ENCODE measurements at regions not wholly inside any gene's neighbourhood (a gene's known extent, or its start where the extent isn't known, plus 50 kb on each side); places are given as distances from the start of the nearest gene placed in this dataset.
A peak's percentile ranks its signal among the peaks of the same experiment; 100 is the strongest.

DNA sequence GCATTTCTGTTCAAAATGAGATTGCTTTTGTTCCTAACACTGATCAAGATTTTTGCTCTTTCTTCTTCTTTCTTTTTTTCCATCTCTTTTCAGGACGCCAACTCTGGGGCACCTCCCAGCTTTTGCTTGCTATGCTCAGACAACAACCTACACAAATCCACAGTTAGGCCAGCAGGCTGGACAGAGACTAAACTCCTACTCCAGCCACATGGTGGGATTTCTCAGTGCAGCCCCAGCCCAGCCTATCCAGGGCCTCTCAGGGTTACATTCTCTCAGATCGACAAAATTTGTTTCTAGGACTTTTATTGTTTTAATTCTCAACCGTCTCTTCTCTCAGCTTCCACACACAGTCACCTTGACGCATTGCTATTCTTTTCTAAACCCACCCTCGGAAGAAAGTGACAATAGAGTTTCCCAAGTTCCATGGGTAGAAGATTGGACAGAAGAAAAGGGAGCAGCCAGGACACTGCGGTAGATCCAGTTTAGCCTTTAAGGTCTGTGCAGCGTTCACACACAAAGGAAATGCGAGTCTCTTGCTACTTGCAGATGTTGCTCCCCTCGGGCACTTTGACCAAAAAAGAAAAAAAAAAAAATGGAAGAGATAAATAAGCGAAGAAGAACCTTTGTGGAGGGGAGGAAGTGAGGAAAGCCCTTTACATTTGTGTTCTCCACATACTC is 588.6 kb upstream of the GRAMD2B start:
- TF ChIP-seq, protein P1, sequence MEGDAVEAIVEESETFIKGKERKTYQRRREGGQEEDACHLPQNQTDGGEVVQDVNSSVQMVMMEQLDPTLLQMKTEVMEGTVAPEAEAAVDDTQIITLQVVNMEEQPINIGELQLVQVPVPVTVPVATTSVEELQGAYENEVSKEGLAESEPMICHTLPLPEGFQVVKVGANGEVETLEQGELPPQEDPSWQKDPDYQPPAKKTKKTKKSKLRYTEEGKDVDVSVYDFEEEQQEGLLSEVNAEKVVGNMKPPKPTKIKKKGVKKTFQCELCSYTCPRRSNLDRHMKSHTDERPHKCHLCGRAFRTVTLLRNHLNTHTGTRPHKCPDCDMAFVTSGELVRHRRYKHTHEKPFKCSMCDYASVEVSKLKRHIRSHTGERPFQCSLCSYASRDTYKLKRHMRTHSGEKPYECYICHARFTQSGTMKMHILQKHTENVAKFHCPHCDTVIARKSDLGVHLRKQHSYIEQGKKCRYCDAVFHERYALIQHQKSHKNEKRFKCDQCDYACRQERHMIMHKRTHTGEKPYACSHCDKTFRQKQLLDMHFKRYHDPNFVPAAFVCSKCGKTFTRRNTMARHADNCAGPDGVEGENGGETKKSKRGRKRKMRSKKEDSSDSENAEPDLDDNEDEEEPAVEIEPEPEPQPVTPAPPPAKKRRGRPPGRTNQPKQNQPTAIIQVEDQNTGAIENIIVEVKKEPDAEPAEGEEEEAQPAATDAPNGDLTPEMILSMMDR (IDR thresholded peaks at IDR 0.05; ENCODE audit: low read depth, low read length) = no peak
- DNase-seq (ENCODE audit: extremely low read depth, low read depth) = no peak

DNA sequence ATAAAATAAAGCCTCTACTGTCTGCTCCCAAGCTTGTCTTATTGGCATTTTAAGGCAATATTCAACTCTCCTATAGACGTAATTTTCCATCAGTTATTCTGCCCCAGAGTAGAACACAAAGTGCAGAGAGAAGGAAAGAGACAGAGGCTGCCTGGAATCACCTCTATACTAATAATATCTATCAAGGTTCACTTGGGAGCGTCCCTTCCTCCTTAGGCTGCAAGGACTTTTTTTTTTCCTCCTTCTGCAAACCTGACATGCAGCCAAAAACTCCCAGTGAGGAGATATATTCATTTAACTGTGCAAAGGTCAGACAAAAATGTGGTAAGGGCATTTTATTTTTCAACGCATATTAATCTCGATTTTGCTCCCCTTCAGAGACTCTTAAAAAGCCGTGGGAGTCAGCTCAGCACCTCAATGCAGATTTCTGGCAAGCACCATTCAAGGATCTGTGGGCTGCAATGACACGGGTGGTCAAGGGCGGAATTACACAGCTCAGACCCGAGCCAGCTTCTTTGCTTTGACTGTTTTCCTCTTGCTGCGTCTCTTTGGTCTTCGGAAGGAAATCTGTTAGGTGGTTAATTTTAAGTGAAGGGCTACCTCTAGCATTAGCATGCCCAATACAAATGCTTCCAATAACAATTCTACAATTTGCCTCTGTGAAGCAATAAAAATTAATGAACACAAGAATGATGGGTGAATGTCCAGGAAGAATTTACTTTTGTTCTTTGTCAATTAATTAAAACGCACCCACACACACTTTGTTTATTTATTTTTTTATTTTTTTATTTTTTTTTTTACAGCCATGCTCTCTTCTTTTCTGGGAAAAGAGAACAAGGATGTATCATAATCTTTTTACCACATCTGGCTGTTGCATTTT is 587.7 kb upstream of the GRAMD2B start:
- DNase-seq (ENCODE audit: extremely low read depth, low read depth) = no peak
- TF ChIP-seq, protein P1 (IDR thresholded peaks at IDR 0.05; ENCODE audit: low read depth, low read length) = peak; percentile 28

DNA sequence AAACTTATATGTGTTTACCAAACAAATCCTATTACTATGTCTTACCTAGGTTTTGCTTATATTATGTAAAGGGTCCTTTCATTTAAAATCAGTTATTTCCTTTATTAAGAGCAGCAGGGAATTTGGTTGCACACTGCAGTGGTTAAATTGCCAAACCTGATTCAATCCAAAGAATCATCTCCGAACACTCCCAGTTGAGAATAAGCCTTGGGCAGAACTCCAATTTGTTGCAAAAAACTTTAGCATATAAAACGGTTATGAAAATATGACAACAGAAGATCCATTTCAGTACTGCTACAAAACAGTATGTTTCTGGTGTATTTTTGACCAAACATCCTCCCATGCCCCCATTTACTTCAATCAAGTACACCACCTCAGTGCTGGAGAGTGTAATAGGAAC is 587.0 kb upstream of the GRAMD2B start:
- TF ChIP-seq, protein P1 (IDR thresholded peaks at IDR 0.05; ENCODE audit: low read depth, low read length) = no peak

DNA sequence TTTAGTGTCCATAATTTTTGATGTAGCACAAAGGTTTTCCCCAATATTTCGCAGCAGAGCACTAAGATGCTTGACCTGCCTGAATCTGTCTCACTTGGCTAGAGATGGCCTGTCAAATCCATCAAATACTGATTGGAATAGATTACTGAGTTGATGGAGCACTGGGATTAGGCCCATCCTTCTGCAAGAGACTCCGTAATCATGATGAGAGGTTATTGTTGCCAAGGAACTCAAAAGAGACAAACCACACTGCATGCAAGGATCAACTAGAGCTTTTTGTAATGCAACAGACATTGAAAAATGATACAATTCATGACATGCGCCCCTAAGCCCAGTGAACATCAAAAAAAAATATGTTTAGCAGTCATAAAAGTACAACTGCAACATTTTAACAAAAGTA is 585.3 kb upstream of the GRAMD2B start:
- TF ChIP-seq, protein P1 (IDR thresholded peaks at IDR 0.05; ENCODE audit: low read depth, low read length) = no peak
- DNase-seq (ENCODE audit: extremely low read depth, low read depth) = no peak

More for the DNA sequence above, 587.0 kb upstream of the GRAMD2B start:
- no peak for DNase-seq (ENCODE audit: extremely low read depth, low read depth)

DNA sequence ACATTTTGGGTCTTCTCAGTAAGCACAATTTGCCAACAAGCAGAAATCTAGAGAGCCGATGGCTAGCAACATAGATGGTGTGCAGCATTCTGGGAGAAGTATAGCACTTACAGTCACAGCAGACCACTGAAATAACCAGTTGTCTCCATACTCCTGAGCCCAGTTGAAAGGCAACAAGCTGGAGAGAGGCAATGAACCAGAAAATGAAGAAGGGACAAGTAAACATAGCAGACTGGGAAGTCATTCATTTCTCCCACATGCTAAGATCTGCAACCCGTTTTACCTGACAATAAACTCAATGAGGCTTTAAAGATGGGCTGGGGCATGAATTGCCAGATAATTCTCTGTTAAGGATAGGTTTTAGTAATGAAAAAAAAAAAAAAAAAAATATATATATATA is 575.6 kb upstream of the GRAMD2B start:
- DNase-seq (ENCODE audit: extremely low read depth, low read depth) = no peak
- TF ChIP-seq, protein P1 (IDR thresholded peaks at IDR 0.05; ENCODE audit: low read depth, low read length) = no peak

DNA sequence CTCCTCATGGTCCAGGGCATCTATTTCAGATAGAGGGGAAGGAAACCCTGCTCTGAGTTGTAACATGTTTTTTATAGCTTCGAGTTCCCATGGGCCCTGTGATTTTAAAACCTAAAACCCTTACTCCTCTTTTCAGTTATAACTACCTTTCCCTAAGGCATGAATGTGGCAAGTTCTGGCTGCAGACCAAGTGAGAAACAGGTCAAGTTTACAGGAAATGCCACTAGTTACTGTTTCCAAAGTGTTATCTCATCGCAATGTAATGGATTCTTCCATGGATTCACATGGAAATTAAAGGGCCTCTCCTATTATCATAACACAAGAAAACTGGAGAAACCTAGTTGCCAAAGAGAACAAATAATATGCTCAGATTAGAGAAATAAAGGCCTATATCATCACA is 574.5 kb upstream of the GRAMD2B start:
- DNase-seq (ENCODE audit: extremely low read depth, low read depth) = no peak
- TF ChIP-seq, protein P1 (IDR thresholded peaks at IDR 0.05; ENCODE audit: low read depth, low read length) = no peak

DNA sequence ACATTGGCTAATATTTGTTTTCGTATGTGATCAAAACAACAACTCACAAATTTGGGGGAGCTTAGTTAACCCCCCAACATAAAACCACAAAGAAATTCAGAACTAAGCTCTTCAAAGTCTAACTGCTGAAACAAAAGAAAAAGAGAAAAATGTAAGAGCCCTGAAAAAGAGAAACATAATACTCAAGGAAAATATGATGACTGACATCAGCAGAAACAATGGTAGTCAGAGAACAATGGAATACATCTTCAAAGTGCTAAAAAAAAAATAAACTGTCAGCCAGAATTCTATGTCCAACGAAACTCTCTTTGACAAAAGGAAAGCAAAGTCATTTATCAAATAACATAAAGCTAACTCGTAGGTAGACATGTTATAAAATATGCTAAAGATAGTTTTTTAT is 566.3 kb upstream of the GRAMD2B start:
- TF ChIP-seq, protein P1 (IDR thresholded peaks at IDR 0.05; ENCODE audit: low read depth, low read length) = no peak

More for the DNA sequence above, 566.3 kb upstream of the GRAMD2B start:
- no peak for DNase-seq (ENCODE audit: extremely low read depth, low read depth)

Data from AG09319 (cell line).